ENCODE measurements at regions not wholly inside any gene's neighbourhood (a gene's known extent, or its start where the extent isn't known, plus 50 kb on each side); places are given as distances from the start of the nearest gene placed in this dataset.

- no peak for DNase-seq
- Histone ChIP-seq H3K9me3 (ENCODE audit: low read length) (no peaks in the 10 kb centered on the region), H3K27ac (ENCODE audit: low read depth, low read length) (no peak overlapping the region), H3K36me3 (ENCODE audit: insufficient read depth, low read length) (no peaks in the 10 kb centered on the region), H3K27me3 (ENCODE audit: insufficient read depth, low read length, poor library complexity, severe bottlenecking) (no peaks in the 10 kb centered on the region), H3K4me1 (ENCODE audit: insufficient read depth, low read length) (no peaks in the 10 kb centered on the region), H3K4me3 (ENCODE audit: low read length) (no peak overlapping the region)
- ChIA-PET CTCF (no interaction called here), POLR2A (no interaction called here)
- Mint-ChIP-seq H3K36me3 (no peaks in the 10 kb centered on the region), H3K27ac (no peak overlapping the region), H3K9me3 (peaks cover 2 to 15% (median 3%) of the 10 kb centered on the region in 5 donors), H3K4me3 (no peak overlapping the region), H3K27me3 (no peaks in the 10 kb centered on the region), H3K4me1 (no peaks in the 10 kb centered on the region)
Measured at GRCh38 chr17:71914812-71915211, 206.0 kb upstream of the SOX9 start.

GRCh38 chr17:71917715-71918114, 203.1 kb upstream of the SOX9 start:
- H3K9me3 ChIP-seq (ENCODE audit: low read length), result no peaks in the 10 kb centered on the region
- no peaks in the 10 kb centered on the region for H3K27me3 Mint-ChIP-seq
- DNase-seq, result no peak
- H3K27ac ChIP-seq (ENCODE audit: low read depth, low read length), result no peak overlapping the region
- no peaks in the 10 kb centered on the region for H3K27me3 ChIP-seq (ENCODE audit: insufficient read depth, low read length, poor library complexity, severe bottlenecking)
- peaks cover 0 to 6% (median 0%) of the 10 kb centered on the region in 3 donors for H3K4me1 Mint-ChIP-seq
- H3K9me3 Mint-ChIP-seq, result peaks cover 0 to 6% (median 3%) of the 10 kb centered on the region in 5 donors
- no peaks in the 10 kb centered on the region for H3K36me3 ChIP-seq (ENCODE audit: insufficient read depth, low read length)
- H3K4me3 Mint-ChIP-seq, result no peak overlapping the region
- POLR2A ChIA-PET, result no interaction called here
- no peaks in the 10 kb centered on the region for H3K4me1 ChIP-seq (ENCODE audit: insufficient read depth, low read length)
- no peak overlapping the region for H3K27ac Mint-ChIP-seq
- H3K36me3 Mint-ChIP-seq, result no peaks in the 10 kb centered on the region
- CTCF ChIA-PET, result no interaction called here
- no peak overlapping the region for H3K4me3 ChIP-seq (ENCODE audit: low read length)

- CTCF ChIA-PET, result no interaction called here
Measured at GRCh38 chr17:71919186-71919585, 201.6 kb upstream of the SOX9 start.

GRCh38 chr17:71919896-71920295, 200.9 kb upstream of the SOX9 start:
- ChIA-PET POLR2A (no interaction called here), CTCF (no interaction called here)
- no peak overlapping the region for H3K27ac ChIP-seq (ENCODE audit: low read depth, low read length)

More at GRCh38 chr17:71919186-71919585, 201.6 kb upstream of the SOX9 start:
- POLR2A ChIA-PET, result no interaction called here
- no peak overlapping the region for H3K27ac Mint-ChIP-seq
- peaks cover 0 to 6% (median 0%) of the 10 kb centered on the region in 3 donors for H3K4me1 Mint-ChIP-seq
- H3K36me3 ChIP-seq (ENCODE audit: insufficient read depth, low read length), result no peaks in the 10 kb centered on the region
- peaks cover 2 to 8% (median 4%) of the 10 kb centered on the region in 5 donors for H3K9me3 Mint-ChIP-seq
- no peak overlapping the region for H3K27ac ChIP-seq (ENCODE audit: low read depth, low read length)
- H3K4me3 Mint-ChIP-seq, result no peak overlapping the region
- no peak overlapping the region for H3K4me3 ChIP-seq (ENCODE audit: low read length)
- no peaks in the 10 kb centered on the region for H3K27me3 ChIP-seq (ENCODE audit: insufficient read depth, low read length, poor library complexity, severe bottlenecking)
- no peaks in the 10 kb centered on the region for H3K36me3 Mint-ChIP-seq
- no peaks in the 10 kb centered on the region for H3K9me3 ChIP-seq (ENCODE audit: low read length)
- no peak for DNase-seq
- no peaks in the 10 kb centered on the region for H3K27me3 Mint-ChIP-seq
- H3K4me1 ChIP-seq (ENCODE audit: insufficient read depth, low read length), result no peaks in the 10 kb centered on the region

GRCh38 chr17:71921796-71922195, 199.0 kb upstream of the SOX9 start:
- H3K36me3 ChIP-seq (ENCODE audit: insufficient read depth, low read length), result no peaks in the 10 kb centered on the region
- no peak overlapping the region for H3K27ac ChIP-seq (ENCODE audit: low read depth, low read length)
- H3K27ac Mint-ChIP-seq, result peak overlapping the region in 4 of 8 donors; percentile 10 to 76 (median 29)
- no peaks in the 10 kb centered on the region for H3K4me1 ChIP-seq (ENCODE audit: insufficient read depth, low read length)
- peaks cover 1 to 13% (median 6%) of the 10 kb centered on the region in 5 donors for H3K9me3 Mint-ChIP-seq
- no peaks in the 10 kb centered on the region for H3K36me3 Mint-ChIP-seq
- DNase-seq, result peak in 2 of 5 donors; percentile 22 to 36
- no peaks in the 10 kb centered on the region for H3K27me3 ChIP-seq (ENCODE audit: insufficient read depth, low read length, poor library complexity, severe bottlenecking)
- peaks cover 0 to 6% (median 0%) of the 10 kb centered on the region in 3 donors for H3K4me1 Mint-ChIP-seq
- ChIA-PET POLR2A (no interaction called here), CTCF (interaction anchor here (0.7 kb wide), 1 partner anchor 9 kb away, joined by 3 read pairs; no protein-coding TSS in a partner anchor)
- H3K27me3 Mint-ChIP-seq, result peaks cover 0 to 2% of the 10 kb centered on the region in 2 donors
- H3K4me3 ChIP-seq (ENCODE audit: low read length), result no peak overlapping the region
- no peak overlapping the region for H3K4me3 Mint-ChIP-seq
- H3K9me3 ChIP-seq (ENCODE audit: low read length), result no peaks in the 10 kb centered on the region

More at GRCh38 chr17:71919896-71920295, 200.9 kb upstream of the SOX9 start:
- H3K36me3 Mint-ChIP-seq, result no peaks in the 10 kb centered on the region
- peaks cover 0 to 6% (median 0%) of the 10 kb centered on the region in 3 donors for H3K4me1 Mint-ChIP-seq
- H3K36me3 ChIP-seq (ENCODE audit: insufficient read depth, low read length), result no peaks in the 10 kb centered on the region
- peaks cover 2 to 8% (median 4%) of the 10 kb centered on the region in 5 donors for H3K9me3 Mint-ChIP-seq
- no peak for DNase-seq
- no peaks in the 10 kb centered on the region for H3K27me3 ChIP-seq (ENCODE audit: insufficient read depth, low read length, poor library complexity, severe bottlenecking)
- H3K27ac Mint-ChIP-seq, result no peak overlapping the region
- H3K27me3 Mint-ChIP-seq, result peaks cover 0 to 1% of the 10 kb centered on the region in 2 donors
- H3K4me3 ChIP-seq (ENCODE audit: low read length), result no peak overlapping the region
- H3K4me1 ChIP-seq (ENCODE audit: insufficient read depth, low read length), result no peaks in the 10 kb centered on the region
- H3K9me3 ChIP-seq (ENCODE audit: low read length), result no peaks in the 10 kb centered on the region
- H3K4me3 Mint-ChIP-seq, result no peak overlapping the region

GRCh38 chr17:71922439-71922838, 198.4 kb upstream of the SOX9 start:
- H3K4me1 Mint-ChIP-seq, result peaks cover 0 to 6% (median 0%) of the 10 kb centered on the region in 3 donors
- Histone ChIP-seq H3K27me3 (ENCODE audit: insufficient read depth, low read length, poor library complexity, severe bottlenecking) (no peaks in the 10 kb centered on the region), H3K4me3 (ENCODE audit: low read length) (no peak overlapping the region), H3K36me3 (ENCODE audit: insufficient read depth, low read length) (no peaks in the 10 kb centered on the region), H3K9me3 (ENCODE audit: low read length) (no peaks in the 10 kb centered on the region), H3K4me1 (ENCODE audit: insufficient read depth, low read length) (no peaks in the 10 kb centered on the region), H3K27ac (ENCODE audit: low read depth, low read length) (no peak overlapping the region)
- H3K9me3 Mint-ChIP-seq, result peaks cover 1 to 13% (median 6%) of the 10 kb centered on the region in 5 donors
- H3K27me3 Mint-ChIP-seq, result peaks cover 0 to 2% of the 10 kb centered on the region in 2 donors
- H3K4me3 Mint-ChIP-seq, result no peak overlapping the region
- CTCF ChIA-PET, result no interaction called here
- DNase-seq, result no peak
- POLR2A ChIA-PET, result no interaction called here
- peak overlapping the region in 1 of 8 donors; percentile 76 for H3K27ac Mint-ChIP-seq
- H3K36me3 Mint-ChIP-seq, result no peaks in the 10 kb centered on the region

- no peak overlapping the region for H3K27ac Mint-ChIP-seq
- ChIA-PET POLR2A (no interaction called here), CTCF (no interaction called here)
- H3K4me3 Mint-ChIP-seq, result no peak overlapping the region
- H3K36me3 Mint-ChIP-seq, result no peaks in the 10 kb centered on the region
- H3K4me1 Mint-ChIP-seq, result peaks cover 0 to 3% (median 0%) of the 10 kb centered on the region in 3 donors
- peaks cover 1 to 15% (median 6%) of the 10 kb centered on the region in 5 donors for H3K9me3 Mint-ChIP-seq
- DNase-seq, result no peak
- H3K4me3 ChIP-seq (ENCODE audit: low read length), result no peak overlapping the region
- no peaks in the 10 kb centered on the region for H3K4me1 ChIP-seq (ENCODE audit: insufficient read depth, low read length)
- no peaks in the 10 kb centered on the region for H3K27me3 ChIP-seq (ENCODE audit: insufficient read depth, low read length, poor library complexity, severe bottlenecking)
- H3K27ac ChIP-seq (ENCODE audit: low read depth, low read length), result no peak overlapping the region
- peaks cover 0 to 2% of the 10 kb centered on the region in 2 donors for H3K27me3 Mint-ChIP-seq
- no peaks in the 10 kb centered on the region for H3K9me3 ChIP-seq (ENCODE audit: low read length)
- H3K36me3 ChIP-seq (ENCODE audit: insufficient read depth, low read length), result no peaks in the 10 kb centered on the region
Measured at GRCh38 chr17:71926746-71927398, 193.9 kb upstream of the SOX9 start.

GRCh38 chr17:71933306-71933705, 187.5 kb upstream of the SOX9 start:
- Histone ChIP-seq H3K27me3 (ENCODE audit: insufficient read depth, low read length, poor library complexity, severe bottlenecking) (no peaks in the 10 kb centered on the region), H3K9me3 (ENCODE audit: low read length) (no peaks in the 10 kb centered on the region), H3K27ac (ENCODE audit: low read depth, low read length) (no peak overlapping the region), H3K4me1 (ENCODE audit: insufficient read depth, low read length) (no peaks in the 10 kb centered on the region), H3K4me3 (ENCODE audit: low read length) (no peak overlapping the region), H3K36me3 (ENCODE audit: insufficient read depth, low read length) (no peaks in the 10 kb centered on the region)
- CTCF ChIA-PET, result no interaction called here
- POLR2A ChIA-PET, result no interaction called here
- no peak overlapping the region for H3K4me3 Mint-ChIP-seq
- DNase-seq, result no peak
- no peak overlapping the region for H3K27ac Mint-ChIP-seq
- H3K4me1 Mint-ChIP-seq, result no peaks in the 10 kb centered on the region
- H3K9me3 Mint-ChIP-seq, result peaks cover 0 to 20% (median 5%) of the 10 kb centered on the region in 5 donors
- H3K36me3 Mint-ChIP-seq, result no peaks in the 10 kb centered on the region
- no peaks in the 10 kb centered on the region for H3K27me3 Mint-ChIP-seq

Measured in CD8-positive, alpha-beta memory T cell (primary cell).